Smooth muscle cell (in vitro differentiated cells): ENCODE measurements at regions not wholly inside any gene's neighbourhood (a gene's known extent, or its start where the extent isn't known, plus 50 kb on each side); places are given as distances from the start of the nearest gene placed in this dataset.

Experiments
- DNase-seq: peaks from one replicate; lab custom pipeline; 2025; ENCODE audit not compliant: unreplicated experiment; lab: John Stamatoyannopoulos, UW
- H2AFZ ChIP-seq: fragments of 200-600 bp; sonication (generic); 2 replicates; pipeline ENCODE4 v1.6.0; 2016; ENCODE audit warnings: antibody characterized with exemption, low read depth, mild to moderate bottlenecking
- H3F3A ChIP-seq: fragments of 200-600 bp; sonication (generic); 2 replicates; pipeline ENCODE4 v1.6.0; 2017; ENCODE audit warnings: antibody characterized with exemption, low read depth
- H3K27ac ChIP-seq: fragments of 200-600 bp; sonication (generic); 2 replicates; pipeline ENCODE4 v1.5.1; 2016; ENCODE audit warnings: low read depth, mild to moderate bottlenecking
- H3K27me3 ChIP-seq: fragments of 200-600 bp; sonication (generic); 2 replicates; pipeline ENCODE4 v1.6.1; 2016; ENCODE audit warnings: low read depth, mild to moderate bottlenecking
- H3K36me3 ChIP-seq: fragments of 200-600 bp; sonication (generic); 2 replicates; pipeline ENCODE4 v1.5.1; 2016; ENCODE audit warnings: low read depth
- H3K4me1 ChIP-seq: fragments of 200-600 bp; sonication (generic); 2 replicates; pipeline ENCODE4 v1.5.1; 2016; ENCODE audit warnings: low read depth
- H3K4me2 ChIP-seq: fragments of 200-600 bp; sonication (generic); 2 replicates; pipeline ENCODE4 v1.6.0; 2016; ENCODE audit warnings: mild to moderate bottlenecking
- H3K4me3 ChIP-seq: fragments of 200-600 bp; sonication (generic); 2 replicates; pipeline ENCODE4 v1.5.1; 2016; ENCODE audit warnings: mild to moderate bottlenecking
- H3K79me2 ChIP-seq: fragments of 200-600 bp; sonication (generic); 2 replicates; pipeline ENCODE4 v1.6.0; 2016; ENCODE audit warnings: low read depth, mild to moderate bottlenecking
- H3K9ac ChIP-seq: fragments of 200-600 bp; sonication (generic); 2 replicates; pipeline ENCODE4 v1.6.0; 2016; ENCODE audit warnings: low read depth
- H3K9me3 ChIP-seq: fragments of 200-600 bp; sonication (generic); replicated peaks from 2 replicates; pipeline ENCODE4 v1.5.1; 2016; ENCODE audit warnings: low read depth
- H4K20me1 ChIP-seq: fragments of 200-600 bp; sonication (generic); 2 replicates; pipeline ENCODE4 v1.6.0; 2016; ENCODE audit warnings: low read depth
- CTCF ChIP-seq: fragments of 200-600 bp; sonication (generic); IDR thresholded peaks from 2 replicates; pipeline ENCODE4 v1.5.1; 2017; ENCODE audit warnings: borderline replicate concordance, mild to moderate bottlenecking, antibody characterized with exemption; ENCODE audit not compliant: insufficient read depth, poor library complexity, severe bottlenecking
- WGBS: methylation state at CpG from one replicate; pipeline ENCODE4 v1.1.7; 2016; ENCODE audit warnings: low lambda C conversion rate; 5-methylcytosine and 5-hydroxymethylcytosine counted together

- Histone ChIP-seq H3K36me3 (no peaks in the 10 kb centered on the region), H3K4me3 (no peak overlapping the region), H3K79me2 (no peaks in the 10 kb centered on the region), H3K9me3 (no peaks in the 10 kb centered on the region), H3K27me3 (no peaks in the 10 kb centered on the region), H4K20me1 (no peaks in the 10 kb centered on the region), H3K9ac (no peak overlapping the region), H2AFZ (no peak overlapping the region), H3F3A (no peaks in the 10 kb centered on the region), H3K27ac (no peak overlapping the region), H3K4me1 (no peaks in the 10 kb centered on the region), H3K4me2 (no peak overlapping the region)
- no peak for DNase-seq
- 89% methylated on average over 13 of the region's 13 CpGs for WGBS
- TF ChIP-seq CTCF: no peak
These were observed 1434.7 kb downstream of the BRD1 start for GRCh38 chr22:48393041-48393370.

DNA sequence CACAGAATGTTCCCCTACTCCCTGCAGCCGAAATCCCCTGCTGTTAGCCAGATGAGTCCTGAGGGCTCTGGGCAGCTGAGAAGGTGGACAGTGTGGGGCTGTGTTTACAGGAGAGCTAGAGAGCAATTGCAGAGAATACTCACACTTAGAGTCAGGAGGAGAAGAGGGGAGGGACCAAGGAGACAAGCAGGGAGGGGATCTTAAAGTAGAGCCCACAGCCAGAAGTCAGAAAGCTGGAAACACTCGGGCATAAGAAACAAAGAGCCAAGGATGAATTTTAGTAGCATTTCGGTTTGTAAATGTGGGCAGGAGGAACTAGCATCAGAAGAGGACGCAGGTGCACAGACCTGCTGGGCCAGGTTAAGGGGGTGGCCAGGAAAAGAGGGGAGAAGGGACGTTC lies 1435.9 kb downstream of the BRD1 start:
- Histone ChIP-seq H3K36me3 (no peaks in the 10 kb centered on the region), H3K79me2 (no peaks in the 10 kb centered on the region), H3K4me2 (no peak overlapping the region), H3K4me3 (no peak overlapping the region), H3K9me3 (no peaks in the 10 kb centered on the region), H2AFZ (no peak overlapping the region), H3K9ac (no peak overlapping the region), H3K4me1 (no peaks in the 10 kb centered on the region), H3K27me3 (no peaks in the 10 kb centered on the region), H3F3A (no peaks in the 10 kb centered on the region), H3K27ac (no peak overlapping the region), H4K20me1 (no peaks in the 10 kb centered on the region)
- no peak for DNase-seq
- 86% methylated on average over 5 of the region's 5 CpGs for WGBS
- TF ChIP-seq CTCF: no peak

GRCh38 chr22:48391171-48391711 lies 1436.4 kb downstream of the BRD1 start:
- no peak overlapping the region for H2AFZ ChIP-seq
- no peaks in the 10 kb centered on the region for H3K9me3 ChIP-seq
- H3K4me1 ChIP-seq: no peaks in the 10 kb centered on the region
- no peaks in the 10 kb centered on the region for H4K20me1 ChIP-seq
- WGBS: 87% methylated on average over 16 of the region's 16 CpGs
- no peak overlapping the region for H3K4me3 ChIP-seq
- no peak overlapping the region for H3K9ac ChIP-seq
- no peak overlapping the region for H3K4me2 ChIP-seq
- H3K79me2 ChIP-seq: no peaks in the 10 kb centered on the region
- H3K27ac ChIP-seq: no peak overlapping the region
- no peak for TF ChIP-seq CTCF
- DNase-seq: no peak
- H3K36me3 ChIP-seq: no peaks in the 10 kb centered on the region
- H3K27me3 ChIP-seq: no peaks in the 10 kb centered on the region
- no peaks in the 10 kb centered on the region for H3F3A ChIP-seq

DNA sequence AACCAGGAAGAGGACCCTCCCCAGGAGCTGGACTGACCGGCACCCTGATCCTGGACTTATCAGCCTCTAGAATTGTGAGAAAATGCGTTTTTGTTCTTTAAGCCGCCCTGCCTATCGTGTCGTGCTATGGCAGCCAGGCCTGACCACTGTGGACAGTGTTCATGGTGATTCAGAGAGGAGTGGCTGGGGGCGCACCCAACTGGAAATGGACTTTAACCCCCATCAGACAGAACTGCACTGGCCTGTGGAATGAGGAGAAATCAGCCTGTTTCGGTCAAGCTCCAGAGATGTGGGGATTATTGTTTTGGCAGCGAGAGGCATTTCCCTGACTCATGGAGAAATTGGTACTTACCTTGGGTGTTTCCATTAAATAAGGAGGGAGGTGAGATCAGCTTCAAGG lies 1437.8 kb downstream of the BRD1 start:
- no peaks in the 10 kb centered on the region for H3K9me3 ChIP-seq
- no peaks in the 10 kb centered on the region for H4K20me1 ChIP-seq
- no peaks in the 10 kb centered on the region for H3K4me1 ChIP-seq
- no peak for DNase-seq
- no peaks in the 10 kb centered on the region for H3F3A ChIP-seq
- WGBS: 86% methylated on average over 8 of the region's 8 CpGs
- no peak for TF ChIP-seq CTCF
- no peak overlapping the region for H3K9ac ChIP-seq
- no peak overlapping the region for H3K4me3 ChIP-seq
- H3K27ac ChIP-seq: no peak overlapping the region
- H3K79me2 ChIP-seq: no peaks in the 10 kb centered on the region
- H3K27me3 ChIP-seq: no peaks in the 10 kb centered on the region
- no peak overlapping the region for H3K4me2 ChIP-seq
- H2AFZ ChIP-seq: no peak overlapping the region
- no peaks in the 10 kb centered on the region for H3K36me3 ChIP-seq
